GM18520 (cell line): ENCODE measurements at regions not wholly inside any gene's neighbourhood (a gene's known extent, or its start where the extent isn't known, plus 50 kb on each side); places are given as distances from the start of the nearest gene placed in this dataset.
"Not testable (repeated sequence)": the region's sequence is repeated elsewhere in the genome, so short reads cannot be mapped to it uniquely, and the experiment has no call there.

Source experiments
- ATAC-seq: cut with Tn5 transposase; IDR thresholded peaks from one replicate; pipeline ENCODE4 v1.9.1; 2021; ENCODE audit not compliant: unreplicated experiment

- ATAC-seq: no peak
These were observed 244.5 kb upstream of the ANKRD30A start for GRCh38 chr10:36880898-36881297.

DNA sequence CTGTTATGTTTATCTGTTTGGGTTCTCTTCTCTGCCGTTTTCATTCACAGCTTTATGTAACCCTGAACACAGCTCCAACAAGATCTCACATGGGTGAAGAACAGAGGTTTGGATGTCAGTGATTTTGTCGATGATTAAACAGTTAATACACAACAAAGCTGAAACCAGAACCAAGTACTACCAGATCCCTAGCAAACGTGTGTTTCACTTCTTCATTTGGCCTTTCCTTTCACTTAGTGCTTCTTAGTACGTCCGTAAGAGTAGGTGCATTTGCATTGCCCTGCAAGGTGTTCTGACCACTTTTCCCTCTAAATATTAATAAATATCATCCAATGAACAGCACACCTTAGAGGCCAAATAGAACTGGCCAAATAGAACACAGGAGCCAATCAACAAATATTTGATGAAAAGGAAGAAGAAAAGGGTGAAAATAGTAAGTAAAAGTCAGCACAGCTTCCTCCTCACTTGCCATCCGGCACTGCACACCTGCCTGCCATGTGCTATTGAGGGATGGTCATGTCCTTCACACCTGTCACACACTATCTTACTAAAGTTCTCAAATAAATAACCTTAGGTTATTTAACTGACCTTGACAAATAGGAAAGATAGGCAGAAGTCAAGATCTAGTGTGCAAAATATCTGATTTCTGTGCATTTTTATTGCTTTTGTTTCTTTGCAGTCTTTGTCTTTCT is 252.6 kb upstream of the ANKRD30A start:
- ATAC-seq: no peak

DNA sequence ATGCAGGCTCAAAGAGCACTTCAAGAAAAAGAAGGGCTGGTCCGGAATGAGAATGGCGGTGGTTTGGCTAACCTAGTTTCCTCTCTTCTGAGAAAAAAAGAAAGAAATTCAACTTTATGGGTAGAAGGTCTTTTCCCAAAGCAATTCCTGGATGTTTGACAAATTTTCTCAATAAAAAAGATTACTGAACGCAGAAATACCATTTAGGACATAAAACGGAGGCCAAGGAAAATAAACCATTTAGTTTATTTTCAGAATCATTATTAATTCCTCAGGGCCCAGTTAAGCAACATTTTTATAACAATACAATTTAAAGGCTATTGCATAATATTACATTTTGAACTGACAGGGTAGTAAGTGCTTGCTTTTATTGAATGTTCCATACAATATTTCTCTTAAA is 284.6 kb upstream of the ANKRD30A start:
- ATAC-seq: no peak

DNA sequence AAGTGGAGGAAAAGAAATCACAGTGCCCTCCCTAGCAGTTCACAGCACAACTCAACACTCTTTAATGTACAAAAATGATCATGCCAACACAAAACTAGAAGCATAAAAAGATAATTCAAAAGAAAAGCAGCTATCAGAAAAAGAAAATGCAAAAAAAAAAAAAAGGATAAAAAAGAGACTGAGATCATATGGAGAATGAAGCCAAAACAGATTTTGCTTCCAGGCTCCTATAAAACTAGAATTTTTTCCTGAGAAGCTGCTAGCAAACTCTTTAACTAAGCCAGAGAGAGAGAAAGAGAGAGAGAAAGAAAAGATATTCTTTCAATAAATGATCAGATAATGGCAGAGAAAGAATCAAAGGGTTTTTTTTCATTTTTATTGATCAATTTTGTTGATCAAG is 288.0 kb upstream of the ANKRD30A start:
- ATAC-seq: no peak

GRCh38 chr10:36819781-36820180 is 305.6 kb upstream of the ANKRD30A start:
- no peak for ATAC-seq

GRCh38 chr10:36817898-36818297 is 307.5 kb upstream of the ANKRD30A start:
- no peak for ATAC-seq

- no peak for ATAC-seq
These were observed 316.6 kb upstream of the ANKRD30A start for GRCh38 chr10:36808625-36809362.

DNA sequence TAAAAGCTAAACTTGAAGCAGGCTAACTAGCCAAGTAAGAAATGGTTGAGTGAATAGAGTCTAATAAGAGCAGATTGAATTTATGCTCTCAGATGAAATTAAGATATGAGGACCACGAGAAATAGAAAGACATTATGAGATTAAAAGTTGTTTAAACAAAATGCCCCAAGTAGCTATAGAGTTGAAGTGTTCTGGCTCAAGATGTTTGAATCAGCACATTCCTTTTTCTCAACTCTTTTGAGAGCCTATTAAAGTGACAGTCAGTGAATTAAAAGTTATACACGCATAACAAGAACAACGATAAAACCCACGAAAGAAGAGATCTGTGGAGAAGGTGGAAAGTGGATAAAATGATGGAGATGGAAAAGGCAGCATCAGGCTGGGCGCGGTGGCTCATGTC is 322.2 kb upstream of the ANKRD30A start:
- no peak for ATAC-seq

GRCh38 chr10:36802490-36803153 is 322.8 kb upstream of the ANKRD30A start:
- ATAC-seq: no peak

GRCh38 chr10:36801660-36802059 is 323.7 kb upstream of the ANKRD30A start:
- ATAC-seq: no peak

GRCh38 chr10:36794981-36795380 is 330.4 kb upstream of the ANKRD30A start:
- no peak for ATAC-seq

DNA sequence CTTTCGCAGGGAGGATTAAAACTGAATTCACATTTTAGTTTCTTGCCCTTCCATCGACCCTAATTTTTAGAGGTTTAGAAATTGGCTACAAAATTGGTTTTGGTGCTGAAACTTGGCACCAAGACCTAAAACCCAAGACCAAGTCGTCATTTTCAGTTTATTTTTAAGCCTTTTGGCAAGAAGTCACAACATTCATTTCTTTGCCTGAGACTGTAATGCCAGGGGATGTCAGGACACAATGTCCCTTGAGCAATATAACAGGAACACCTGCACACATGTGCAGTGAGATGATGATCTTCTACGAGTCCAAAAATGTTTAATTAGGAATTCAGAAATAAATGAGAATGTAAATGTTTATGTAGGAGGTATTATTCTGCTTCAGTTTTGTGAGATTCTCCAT is 335.4 kb upstream of the ANKRD30A start:
- ATAC-seq: no peak

GRCh38 chr10:36788152-36788551 is 337.2 kb upstream of the ANKRD30A start:
- ATAC-seq: no peak

GRCh38 chr10:36783400-36783799 is 342.0 kb upstream of the ANKRD30A start:
- ATAC-seq: no peak

DNA sequence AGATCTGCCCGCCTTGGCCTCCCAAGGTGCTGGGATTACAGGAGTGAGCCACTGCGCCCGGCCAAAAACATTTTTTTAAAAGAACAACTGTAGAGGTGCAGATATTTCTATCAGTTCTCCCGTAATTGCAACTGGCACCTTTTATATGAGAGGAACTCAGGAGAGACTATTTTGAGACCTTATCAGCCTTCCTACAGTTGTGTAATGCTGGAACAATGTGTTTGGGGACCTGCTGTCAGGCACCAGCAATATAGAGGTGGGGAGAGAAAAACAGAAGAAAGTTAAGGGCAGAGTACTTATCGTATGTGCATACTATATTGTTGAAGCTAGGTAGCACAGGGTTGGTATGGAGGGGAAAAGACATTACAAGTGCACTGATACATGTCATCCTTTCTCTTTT is 343.8 kb upstream of the ANKRD30A start:
- ATAC-seq: no peak

GRCh38 chr10:36780158-36780557 is 345.2 kb upstream of the ANKRD30A start:
- no peak for ATAC-seq

- no peak for ATAC-seq
These were observed 346.1 kb upstream of the ANKRD30A start for GRCh38 chr10:36779238-36779846.

- ATAC-seq: no peak
These were observed 346.7 kb upstream of the ANKRD30A start for GRCh38 chr10:36778651-36779050.

DNA sequence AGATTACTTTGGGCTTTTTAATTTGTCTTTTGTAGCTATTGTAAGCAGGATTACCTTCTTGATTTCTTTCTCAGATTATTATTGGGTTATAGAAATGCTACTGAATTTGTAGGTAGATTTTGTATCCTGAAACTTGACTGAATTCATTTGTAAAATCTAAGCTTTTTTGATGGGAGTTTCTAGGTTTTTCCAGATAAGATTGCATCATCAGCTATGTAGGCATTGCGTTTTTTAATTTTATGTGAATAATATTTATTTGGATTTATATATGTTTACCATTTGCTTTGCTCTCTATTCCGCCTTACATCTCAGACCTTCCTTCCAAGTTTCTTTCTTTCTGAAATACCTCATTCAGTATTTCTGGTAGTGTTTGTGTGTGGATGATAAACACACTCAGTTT is 351.7 kb upstream of the ANKRD30A start:
- ATAC-seq: no peak

DNA sequence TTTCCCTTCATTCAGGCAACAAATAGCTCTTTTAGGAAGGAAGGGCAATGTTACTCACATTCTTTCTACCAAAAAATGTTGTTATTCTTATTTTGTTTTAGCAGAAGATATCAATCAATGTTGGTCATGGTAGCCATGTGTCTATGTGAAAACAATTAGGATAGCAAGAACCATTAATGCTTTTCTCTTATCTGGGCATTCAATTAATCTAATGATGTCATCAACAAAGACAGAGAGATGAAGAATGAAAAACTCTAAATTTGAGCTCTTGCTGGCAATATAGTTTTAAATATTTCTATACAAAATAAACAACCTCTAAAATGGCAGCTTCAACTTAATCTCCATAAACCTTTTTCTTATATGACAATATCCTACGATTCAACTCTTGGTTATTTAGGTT is 353.7 kb upstream of the ANKRD30A start:
- no peak for ATAC-seq

- not testable (repeated sequence) for ATAC-seq
These were observed 355.7 kb upstream of the ANKRD30A start for GRCh38 chr10:36769741-36770140.

- ATAC-seq: no peak
These were observed 358.5 kb upstream of the ANKRD30A start for GRCh38 chr10:36766940-36767339.
